ENCODE measurements at regions not wholly inside any gene's neighbourhood (a gene's known extent, or its start where the extent isn't known, plus 50 kb on each side); places are given as distances from the start of the nearest gene placed in this dataset.

GRCh38 chr4:159608436-159608835, 505.6 kb downstream of the RAPGEF2 start:
- TF ChIP-seq CTCF (IDR thresholded peaks at IDR 0.05) (no peak), POLR2A (IDR thresholded peaks at IDR 0.05) (no peak)

All from lower leg skin (tissue), 3 donors.